Pancreas (tissue), 10 donors: ENCODE measurements at regions not wholly inside any gene's neighbourhood (a gene's known extent, or its start where the extent isn't known, plus 50 kb on each side); places are given as distances from the start of the nearest gene placed in this dataset.

Source experiments
- ATAC-seq, 4 donors: fragments of 200-7000 bp; cut with Tn5 transposase; one replicate each; pipeline versions ENCODE4 v1.8.0 to v1.9.1; 2020; ENCODE audit warnings: mild to moderate bottlenecking in 4 of 4, moderate library complexity in 4 of 4
- DNase-seq, 6 donors: peaks; one replicate each; pipeline ENCODE4 v3.0.0-alpha.2; 2020
- FAIRE-seq: peaks from 2 replicates; lab custom pipeline; 2012; peaks lifted over from hg19 to GRCh38; lab: Jason Lieb, UNC
- H3K27ac ChIP-seq, 4 donors: fragments of 200-600 bp; sonication (generic); 1 replicate in 3 of 4; 2 replicates in 1 of 4; pipeline versions ENCODE4 v1.5.0 to v1.8.0; 2020
- H3K27me3 ChIP-seq, 4 donors: fragments of 200-600 bp; one replicate each; pipeline ENCODE4 v1.8.0; 2021
- H3K36me3 ChIP-seq, 3 donors: fragments of 200-600 bp; sonication (generic) in 1 of 3; one replicate each; pipeline versions ENCODE4 v1.5.0 to v1.8.0; 2020 to 2021
- H3K4me1 ChIP-seq, 3 donors: fragments of 200-600 bp; one replicate each; pipeline ENCODE4 v1.8.0; 2021
- H3K4me3 ChIP-seq, 4 donors: fragments of 200-600 bp; sonication (generic) in 2 of 4; one replicate each; pipeline versions ENCODE4 v1.5.0 to v1.8.0; 2020 to 2021
- H3K9me3 ChIP-seq, 4 donors: fragments of 200-600 bp; one replicate each; pipeline ENCODE4 v1.8.0; 2021
- CTCF ChIP-seq, 4 donors: fragments of 200-600 bp; sonication (generic) in 3 of 4; IDR thresholded peaks; one replicate each; pipeline versions ENCODE4 v1.5.0 to v1.8.0; 2021; ENCODE audit warnings: antibody characterized with exemption in 4 of 4
- WGBS, 2 donors: extraction: QIAGEN DNeasy Blood & Tissue Kit; methylation state at CpG; one replicate each; pipeline ENCODE4 v1.1.7; 2013; 5-methylcytosine and 5-hydroxymethylcytosine counted together
- intact Hi-C, 3 donors: fragments of 100-400 bp; cut with DNase I; formaldehyde crosslinking; loops; one replicate each; pipeline versions ENCODE4 v1.11.1 to v1.14.2; 2022
- donor health status: healthy with polysubstance abuse.
- donor health status: DM: no; HTN: no; CAD: no; lungs with moderate emphysema.
- donor health status: DM: no; HTN: no; CAD: no.
- donor health status: control.
- donor health status: control.
- donor health status: Bipolar disorder and iron deficiency.
- donor health status: DM: yes; HTN: yes; CAD: no.
- donor health status: DM: no; HTN: no; CAD: no.
- donor health status: DM: no; HTN: no; CAD: no.
- donor health status: DM: yes; HTN: yes; CAD: no.

- no peaks in the 10 kb centered on the region for H3K36me3 ChIP-seq
- no peaks in the 10 kb centered on the region for H3K27me3 ChIP-seq
- WGBS, 2 donors = 71 to 77% methylated on average over 2 of the region's 2 CpGs
- no peaks in the 10 kb centered on the region for H3K4me1 ChIP-seq
- no peak overlapping the region for H3K27ac ChIP-seq
- H3K9me3 ChIP-seq = no peaks in the 10 kb centered on the region
- intact Hi-C loops = no loop called here
- FAIRE-seq (no peak), DNase-seq (no peak), ATAC-seq (no peak)
- H3K4me3 ChIP-seq = no peak overlapping the region
- TF ChIP-seq CTCF (IDR thresholded peaks at IDR 0.05) = no peak
These were observed 585.2 kb downstream of the TRAM1L1 start for GRCh38 chr4:116500225-116500624.

GRCh38 chr4:116489739-116490138 is 595.6 kb downstream of the TRAM1L1 start:
- DNase-seq (no peak), ATAC-seq (no peak), FAIRE-seq (no peak)
- Histone ChIP-seq H3K4me1 (no peaks in the 10 kb centered on the region), H3K4me3 (no peak overlapping the region), H3K27me3 (no peaks in the 10 kb centered on the region), H3K27ac (no peak overlapping the region), H3K36me3 (no peaks in the 10 kb centered on the region), H3K9me3 (no peaks in the 10 kb centered on the region)
- TF ChIP-seq CTCF (IDR thresholded peaks at IDR 0.05) = no peak
- intact Hi-C loops = no loop called here

- Histone ChIP-seq H3K9me3 (no peaks in the 10 kb centered on the region), H3K4me3 (no peak overlapping the region), H3K36me3 (no peaks in the 10 kb centered on the region), H3K4me1 (no peaks in the 10 kb centered on the region), H3K27me3 (no peaks in the 10 kb centered on the region), H3K27ac (no peak overlapping the region)
- no peak for ATAC-seq
- no peak for FAIRE-seq
- TF ChIP-seq CTCF (IDR thresholded peaks at IDR 0.05) = no peak
- no peak for DNase-seq
- WGBS, 2 donors = 59 to 63% methylated on average over 2 of the region's 2 CpGs
- intact Hi-C loops = no loop called here
These were observed 599.0 kb downstream of the TRAM1L1 start for GRCh38 chr4:116486401-116486800.

- H3K4me3 ChIP-seq = no peak overlapping the region
- no peak for TF ChIP-seq CTCF (IDR thresholded peaks at IDR 0.05)
- intact Hi-C loops = no loop called here
- H3K36me3 ChIP-seq = no peaks in the 10 kb centered on the region
- no peak for DNase-seq
- H3K27ac ChIP-seq = no peak overlapping the region
- no peaks in the 10 kb centered on the region for H3K27me3 ChIP-seq
- no peaks in the 10 kb centered on the region for H3K9me3 ChIP-seq
- H3K4me1 ChIP-seq = no peaks in the 10 kb centered on the region
- no peak for FAIRE-seq
- no peak for ATAC-seq
- 56 to 60% methylated on average over 3 of the region's 3 CpGs for WGBS, 2 donors
These were observed 604.8 kb downstream of the TRAM1L1 start for GRCh38 chr4:116480546-116480945.

- DNase-seq (peak in 1 of 6 donors; percentile 43), ATAC-seq (no peak), FAIRE-seq (no peak)
- Histone ChIP-seq H3K36me3 (no peaks in the 10 kb centered on the region), H3K4me1 (no peaks in the 10 kb centered on the region), H3K27me3 (no peaks in the 10 kb centered on the region), H3K27ac (no peak overlapping the region), H3K4me3 (no peak overlapping the region), H3K9me3 (no peaks in the 10 kb centered on the region)
- intact Hi-C loops = no loop called here
- 92 to 94% methylated on average over 10 of the region's 10 CpGs for WGBS, 2 donors
- TF ChIP-seq CTCF (IDR thresholded peaks at IDR 0.05) = no peak
These were observed 607.0 kb downstream of the TRAM1L1 start for GRCh38 chr4:116478343-116478742.
